Neural cell (in vitro differentiated cells): ENCODE measurements at regions not wholly inside any gene's neighbourhood (a gene's known extent, or its start where the extent isn't known, plus 50 kb on each side); places are given as distances from the start of the nearest gene placed in this dataset.

Experiments used
- H2AFZ ChIP-seq: fragments of 200-600, 300-800 bp; sonication (generic), shearing (Covaris generic); 2 replicates; pipeline ENCODE4 v1.6.0; 2014; ENCODE audit warnings: low read depth, mild to moderate bottlenecking, antibody characterized with exemption, low read length, moderate library complexity
- H3F3A ChIP-seq: fragments of 200-600 bp; shearing (Covaris generic); 2 replicates; pipeline ENCODE4 v1.6.1; 2016; ENCODE audit warnings: mild to moderate bottlenecking, moderate library complexity, mixed read lengths, antibody characterized with exemption, low read length; ENCODE audit not compliant: insufficient read depth, poor library complexity, severe bottlenecking
- H3K27ac ChIP-seq: fragments of 200-600, 300-800 bp; sonication (generic), shearing (Covaris generic); 2 replicates; pipeline ENCODE4 v1.5.1; 2014; ENCODE audit warnings: mild to moderate bottlenecking, low read length, moderate library complexity
- H3K27me3 ChIP-seq: fragments of 300-800, 200-600 bp; sonication (generic), shearing (Covaris generic); 2 replicates; pipeline ENCODE4 v1.6.0; 2014; ENCODE audit warnings: mild to moderate bottlenecking, low read depth, low read length, moderate library complexity; ENCODE audit not compliant: insufficient read depth
- H3K36me3 ChIP-seq: fragments of 300-800, 200-600 bp; sonication (generic), shearing (Covaris generic); 2 replicates; pipeline ENCODE4 v1.5.1; 2014; ENCODE audit warnings: mild to moderate bottlenecking, antibody characterized with exemption, low read length, moderate library complexity; ENCODE audit not compliant: insufficient read depth
- H3K4me2 ChIP-seq: fragments of 300-800, 200-600 bp; sonication (generic), shearing (Covaris generic); 2 replicates; pipeline ENCODE4 v1.6.0; 2014; ENCODE audit warnings: mild to moderate bottlenecking, low read length
- H3K4me3 ChIP-seq: fragments of 300-800, 200-600 bp; sonication (generic), shearing (Covaris generic); 2 replicates; pipeline ENCODE4 v1.5.1; 2014; ENCODE audit warnings: mild to moderate bottlenecking, low read length, moderate library complexity
- H3K79me2 ChIP-seq: fragments of 200-600 bp; shearing (Covaris generic); replicated peaks from 2 replicates; pipeline ENCODE4 v1.6.0; 2014; ENCODE audit warnings: mild to moderate bottlenecking, low read length, moderate library complexity; ENCODE audit not compliant: insufficient read depth
- H3K9ac ChIP-seq: fragments of 300-800, 200-600 bp; sonication (generic), shearing (Covaris generic); 2 replicates; pipeline ENCODE4 v1.6.1; 2016; ENCODE audit warnings: mild to moderate bottlenecking, low read length, mixed read lengths
- H3K9me2 ChIP-seq: fragments of 200-600 bp; shearing (Covaris generic); 2 replicates; pipeline ENCODE4 v1.6.1; 2016; ENCODE audit warnings: mild to moderate bottlenecking, low read length, mixed read lengths; ENCODE audit not compliant: insufficient read depth
- H3K9me3 ChIP-seq: fragments of 200-600, 300-800 bp; sonication (generic), shearing (Covaris generic); 2 replicates; pipeline ENCODE4 v1.6.1; 2016; ENCODE audit warnings: mild to moderate bottlenecking, mixed run types, low read length, moderate library complexity, mixed read lengths
- H4K20me1 ChIP-seq: fragments of 200-600 bp; shearing (Covaris generic); 2 replicates; pipeline ENCODE4 v1.6.1; 2016; ENCODE audit warnings: mild to moderate bottlenecking, mixed run types; ENCODE audit not compliant: insufficient read depth
- EP300 ChIP-seq: fragments of 450-650 bp; conservative IDR thresholded peaks from 2 replicates; pipeline ENCODE4 v1.6.1; 2014; ENCODE audit warnings: antibody characterized with exemption, mild to moderate bottlenecking, moderate library complexity; ENCODE audit not compliant: poor library complexity, severe bottlenecking
- EZH2 ChIP-seq: fragments of 200-600, 300-800 bp; shearing (Covaris generic), sonication (generic); IDR thresholded peaks from 2 replicates; pipeline ENCODE4 v1.6.1; 2014; ENCODE audit warnings: antibody characterized with exemption, low read length, borderline replicate concordance, mild to moderate bottlenecking; ENCODE audit not compliant: insufficient read depth, poor library complexity, severe bottlenecking
- MXI1 ChIP-seq: fragments of 450-650 bp; conservative IDR thresholded peaks from 2 replicates; pipeline ENCODE4 v1.6.1; 2014; ENCODE audit warnings: antibody characterized with exemption, mild to moderate bottlenecking; ENCODE audit not compliant: poor library complexity, severe bottlenecking
- POLR2AphosphoS5 ChIP-seq: IDR thresholded peaks from 2 replicates; pipeline ENCODE4 v1.6.1; 2012
- RAD21 ChIP-seq: fragments of 450-650 bp; conservative IDR thresholded peaks from 2 replicates; pipeline ENCODE4 v1.6.1; 2014; ENCODE audit warnings: antibody characterized with exemption, mild to moderate bottlenecking, moderate library complexity
- SMC3 ChIP-seq: fragments of 450-650 bp; conservative IDR thresholded peaks from 2 replicates; pipeline ENCODE4 v1.6.1; 2014; ENCODE audit warnings: antibody characterized with exemption, mild to moderate bottlenecking, moderate library complexity; ENCODE audit not compliant: poor library complexity
- TAF1 ChIP-seq: IDR thresholded peaks from 2 replicates; pipeline ENCODE4 v1.6.1; 2012; ENCODE audit warnings: low read depth
- TF ChIP-seq, protein P1 (sequence below): IDR thresholded peaks from 2 replicates; pipeline ENCODE4 v1.6.1; 2012; ENCODE audit warnings: borderline replicate concordance
- TF ChIP-seq, protein P2 (sequence below): fragments of 450-650 bp; IDR thresholded peaks from 2 replicates; pipeline ENCODE4 v1.5.1; 2014; ENCODE audit warnings: antibody characterized with exemption, mild to moderate bottlenecking, moderate library complexity; ENCODE audit not compliant: poor library complexity, severe bottlenecking

DNA sequence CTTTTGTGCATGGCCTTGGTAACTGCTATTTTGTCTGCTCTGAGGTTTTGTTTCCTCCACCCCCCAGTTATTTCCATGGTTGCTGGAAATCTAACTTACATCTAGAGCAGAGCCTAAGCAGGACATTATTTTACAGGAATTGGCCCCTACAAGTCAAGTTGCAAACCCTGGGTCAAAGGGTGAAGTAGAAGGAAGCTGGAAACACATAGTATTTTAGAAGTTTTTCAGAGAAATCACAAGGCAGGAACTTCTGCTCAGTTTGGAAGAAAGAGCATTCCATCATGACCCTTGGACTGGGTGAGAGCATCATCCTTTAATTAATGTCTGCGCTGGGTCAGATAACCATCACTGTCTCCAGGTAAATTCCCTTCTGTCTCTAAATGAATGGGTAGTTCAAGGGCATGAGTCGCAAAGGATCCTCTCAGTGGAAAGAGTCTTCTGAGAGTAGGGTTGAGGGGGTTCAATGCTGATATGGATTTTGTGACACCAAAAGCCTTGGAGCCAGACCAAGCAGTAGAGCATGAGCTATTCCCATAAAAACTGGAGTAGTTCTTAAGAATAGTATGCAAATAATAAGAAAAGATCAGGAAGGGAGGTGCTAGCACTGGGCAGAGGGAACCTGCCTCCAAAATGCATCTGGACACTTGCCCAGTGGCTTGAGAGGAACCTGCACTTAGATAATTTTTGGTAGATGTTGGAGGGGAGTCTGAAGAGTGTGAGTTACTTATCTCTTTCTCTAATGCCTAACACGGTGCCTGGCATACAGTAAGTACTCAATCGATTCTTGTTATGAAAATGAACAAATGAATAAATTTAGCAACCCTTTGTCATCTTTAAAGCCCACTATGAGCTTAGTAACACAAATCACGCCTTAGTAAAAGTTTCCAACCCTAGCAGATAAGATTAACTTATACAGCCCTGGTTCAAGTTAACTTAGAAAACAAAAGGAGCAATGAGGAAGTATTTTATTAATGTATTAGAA, 160.6 kb upstream of the ADO start:
- no peaks in the 10 kb centered on the region for H3F3A ChIP-seq
- H4K20me1 ChIP-seq: no peaks in the 10 kb centered on the region
- no peak overlapping the region for H3K9ac ChIP-seq
- no peaks in the 10 kb centered on the region for H3K9me2 ChIP-seq
- H3K27me3 ChIP-seq: no peaks in the 10 kb centered on the region
- H2AFZ ChIP-seq: no peak overlapping the region
- H3K4me3 ChIP-seq: no peak overlapping the region
- no peak overlapping the region for H3K27ac ChIP-seq
- no peak overlapping the region for H3K4me2 ChIP-seq
- no peaks in the 10 kb centered on the region for H3K36me3 ChIP-seq
- TF ChIP-seq RAD21: no peak
- TF ChIP-seq, protein P1, sequence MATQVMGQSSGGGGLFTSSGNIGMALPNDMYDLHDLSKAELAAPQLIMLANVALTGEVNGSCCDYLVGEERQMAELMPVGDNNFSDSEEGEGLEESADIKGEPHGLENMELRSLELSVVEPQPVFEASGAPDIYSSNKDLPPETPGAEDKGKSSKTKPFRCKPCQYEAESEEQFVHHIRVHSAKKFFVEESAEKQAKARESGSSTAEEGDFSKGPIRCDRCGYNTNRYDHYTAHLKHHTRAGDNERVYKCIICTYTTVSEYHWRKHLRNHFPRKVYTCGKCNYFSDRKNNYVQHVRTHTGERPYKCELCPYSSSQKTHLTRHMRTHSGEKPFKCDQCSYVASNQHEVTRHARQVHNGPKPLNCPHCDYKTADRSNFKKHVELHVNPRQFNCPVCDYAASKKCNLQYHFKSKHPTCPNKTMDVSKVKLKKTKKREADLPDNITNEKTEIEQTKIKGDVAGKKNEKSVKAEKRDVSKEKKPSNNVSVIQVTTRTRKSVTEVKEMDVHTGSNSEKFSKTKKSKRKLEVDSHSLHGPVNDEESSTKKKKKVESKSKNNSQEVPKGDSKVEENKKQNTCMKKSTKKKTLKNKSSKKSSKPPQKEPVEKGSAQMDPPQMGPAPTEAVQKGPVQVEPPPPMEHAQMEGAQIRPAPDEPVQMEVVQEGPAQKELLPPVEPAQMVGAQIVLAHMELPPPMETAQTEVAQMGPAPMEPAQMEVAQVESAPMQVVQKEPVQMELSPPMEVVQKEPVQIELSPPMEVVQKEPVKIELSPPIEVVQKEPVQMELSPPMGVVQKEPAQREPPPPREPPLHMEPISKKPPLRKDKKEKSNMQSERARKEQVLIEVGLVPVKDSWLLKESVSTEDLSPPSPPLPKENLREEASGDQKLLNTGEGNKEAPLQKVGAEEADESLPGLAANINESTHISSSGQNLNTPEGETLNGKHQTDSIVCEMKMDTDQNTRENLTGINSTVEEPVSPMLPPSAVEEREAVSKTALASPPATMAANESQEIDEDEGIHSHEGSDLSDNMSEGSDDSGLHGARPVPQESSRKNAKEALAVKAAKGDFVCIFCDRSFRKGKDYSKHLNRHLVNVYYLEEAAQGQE: no peak
- TF ChIP-seq EZH2: no peak
- no peaks in the 10 kb centered on the region for H3K79me2 ChIP-seq
- no peaks in the 10 kb centered on the region for H3K9me3 ChIP-seq

DNA sequence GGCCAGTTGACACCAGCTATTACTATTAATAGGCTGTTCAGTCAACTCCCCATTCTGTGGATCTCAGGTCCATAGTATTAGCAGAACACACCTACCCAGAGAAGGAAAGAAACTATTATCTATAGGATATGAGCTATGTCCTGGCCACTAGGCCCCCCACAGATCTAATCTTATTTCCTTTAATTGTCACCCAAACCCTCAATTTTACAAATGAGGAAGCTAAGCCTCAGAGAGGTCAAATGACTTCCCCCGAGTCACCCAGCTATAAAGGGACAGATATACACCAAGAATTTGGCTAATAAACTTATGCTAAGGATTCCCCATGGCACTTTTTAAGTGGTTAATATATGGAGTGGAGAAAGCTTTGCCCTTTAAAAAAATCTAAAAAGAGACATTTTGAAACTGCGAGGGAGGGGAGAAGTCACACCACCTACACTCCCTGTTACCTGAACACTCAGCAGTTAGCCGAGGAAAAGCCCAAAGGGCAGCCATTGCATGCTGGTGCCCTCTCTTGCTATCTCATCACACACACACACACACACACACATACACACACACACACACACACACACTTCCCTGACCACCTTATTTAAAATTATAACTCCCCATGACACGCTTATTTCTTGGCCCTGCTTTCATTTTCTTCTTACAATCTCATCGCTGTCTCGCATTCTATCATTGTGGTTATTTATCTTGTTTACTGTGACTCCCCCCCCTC, 157.0 kb upstream of the ADO start:
- no peaks in the 10 kb centered on the region for H3K27me3 ChIP-seq
- no peak overlapping the region for H3K4me2 ChIP-seq
- no peak overlapping the region for H3K27ac ChIP-seq
- TF ChIP-seq EP300 (no peak), MXI1 (no peak), RAD21 (no peak), SMC3 (no peak), EZH2 (no peak), POLR2AphosphoS5 (no peak), TAF1 (no peak)
- TF ChIP-seq, protein P2, sequence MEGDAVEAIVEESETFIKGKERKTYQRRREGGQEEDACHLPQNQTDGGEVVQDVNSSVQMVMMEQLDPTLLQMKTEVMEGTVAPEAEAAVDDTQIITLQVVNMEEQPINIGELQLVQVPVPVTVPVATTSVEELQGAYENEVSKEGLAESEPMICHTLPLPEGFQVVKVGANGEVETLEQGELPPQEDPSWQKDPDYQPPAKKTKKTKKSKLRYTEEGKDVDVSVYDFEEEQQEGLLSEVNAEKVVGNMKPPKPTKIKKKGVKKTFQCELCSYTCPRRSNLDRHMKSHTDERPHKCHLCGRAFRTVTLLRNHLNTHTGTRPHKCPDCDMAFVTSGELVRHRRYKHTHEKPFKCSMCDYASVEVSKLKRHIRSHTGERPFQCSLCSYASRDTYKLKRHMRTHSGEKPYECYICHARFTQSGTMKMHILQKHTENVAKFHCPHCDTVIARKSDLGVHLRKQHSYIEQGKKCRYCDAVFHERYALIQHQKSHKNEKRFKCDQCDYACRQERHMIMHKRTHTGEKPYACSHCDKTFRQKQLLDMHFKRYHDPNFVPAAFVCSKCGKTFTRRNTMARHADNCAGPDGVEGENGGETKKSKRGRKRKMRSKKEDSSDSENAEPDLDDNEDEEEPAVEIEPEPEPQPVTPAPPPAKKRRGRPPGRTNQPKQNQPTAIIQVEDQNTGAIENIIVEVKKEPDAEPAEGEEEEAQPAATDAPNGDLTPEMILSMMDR: no peak
- TF ChIP-seq, protein P1: no peak
- H3F3A ChIP-seq: no peaks in the 10 kb centered on the region
- H3K4me3 ChIP-seq: no peak overlapping the region
- H3K36me3 ChIP-seq: no peaks in the 10 kb centered on the region
- no peaks in the 10 kb centered on the region for H4K20me1 ChIP-seq
- H3K9me3 ChIP-seq: no peaks in the 10 kb centered on the region
- no peaks in the 10 kb centered on the region for H3K9me2 ChIP-seq
- no peaks in the 10 kb centered on the region for H3K79me2 ChIP-seq
- no peak overlapping the region for H2AFZ ChIP-seq
- no peak overlapping the region for H3K9ac ChIP-seq
